Keratinocyte (primary cell): ENCODE measurements at regions not wholly inside any gene's neighbourhood (a gene's known extent, or its start where the extent isn't known, plus 50 kb on each side); places are given as distances from the start of the nearest gene placed in this dataset.

Experiments used
- DNase-seq: peaks from one replicate; pipeline ENCODE4 v3.0.0-alpha.2; 2011; ENCODE audit warnings: low read depth, missing footprints, low spot score
- FAIRE-seq: peaks from 2 replicates; lab custom pipeline; 2011; peaks lifted over from hg19 to GRCh38; lab: Jason Lieb, UNC
- H2AFZ ChIP-seq: 2 replicates; pipeline ENCODE4 v1.6.0; 2012; ENCODE audit warnings: low read length, control low read depth, inconsistent platforms; ENCODE audit not compliant: control insufficient read depth
- H3K27ac ChIP-seq: 2 replicates; pipeline ENCODE4 v1.5.1; 2011; ENCODE audit warnings: low read length; ENCODE audit not compliant: control insufficient read depth, insufficient read depth
- H3K27me3 ChIP-seq: 3 replicates; pipeline ENCODE4 v1.6.0; 2011; ENCODE audit warnings: low read length; ENCODE audit not compliant: control insufficient read depth, insufficient read depth; ENCODE audit errors: extremely low read depth
- H3K36me3 ChIP-seq, 2 experiments: 2 replicates in 1 of 2; 3 replicates in 1 of 2; pipeline ENCODE4 v1.5.1; 2011; ENCODE audit warnings: low read length in 2 of 2, mild to moderate bottlenecking in 1 of 2; ENCODE audit not compliant: control insufficient read depth in 2 of 2, insufficient read depth in 2 of 2; ENCODE audit errors: extremely low read depth in 1 of 2
- H3K4me1 ChIP-seq: 3 replicates; pipeline ENCODE4 v1.5.1; 2011; ENCODE audit warnings: low read length; ENCODE audit not compliant: control insufficient read depth, insufficient read depth; ENCODE audit errors: extremely low read depth
- H3K4me2 ChIP-seq: 3 replicates; pipeline ENCODE4 v1.6.0; 2011; ENCODE audit warnings: low read depth, low read length; ENCODE audit not compliant: control insufficient read depth, insufficient read depth; ENCODE audit errors: extremely low read depth
- H3K4me3 ChIP-seq, 3 experiments: fragments of 200-600 bp in 1 of 3; sonication (generic) in 1 of 3; 2 replicates in 2 of 3; 3 replicates in 1 of 3; pipeline ENCODE4 v1.5.1; 2011 to 2016; ENCODE audit warnings: low read length in 3 of 3, mild to moderate bottlenecking in 3 of 3, control low read depth in 2 of 3, inconsistent platforms in 1 of 3, low read depth in 1 of 3, mixed read lengths in 1 of 3, mixed run types in 1 of 3, moderate library complexity in 1 of 3; ENCODE audit not compliant: control insufficient read depth in 2 of 3, insufficient read depth in 2 of 3; ENCODE audit errors: extremely low read depth in 1 of 3
- H3K79me2 ChIP-seq: 2 replicates; pipeline ENCODE4 v1.6.0; 2012; ENCODE audit warnings: low read length; ENCODE audit not compliant: control insufficient read depth, insufficient read depth
- H3K9ac ChIP-seq: 3 replicates; pipeline ENCODE4 v1.6.0; 2011; ENCODE audit warnings: low read length; ENCODE audit not compliant: control insufficient read depth, insufficient read depth; ENCODE audit errors: extremely low read depth
- H3K9me1 ChIP-seq: 3 replicates; pipeline ENCODE4 v1.6.0; 2011; ENCODE audit warnings: low read length; ENCODE audit not compliant: control insufficient read depth, insufficient read depth; ENCODE audit errors: extremely low read depth
- H3K9me3 ChIP-seq: 2 replicates; pipeline ENCODE4 v1.5.1; 2012; ENCODE audit warnings: low read depth, low read length; ENCODE audit not compliant: control insufficient read depth
- H4K20me1 ChIP-seq: 3 replicates; pipeline ENCODE4 v1.6.0; 2011; ENCODE audit warnings: low read length; ENCODE audit not compliant: control insufficient read depth, insufficient read depth; ENCODE audit errors: extremely low read depth
- EZH2 ChIP-seq: IDR thresholded peaks from one replicate; pipeline ENCODE4 v1.6.1; 2012; ENCODE audit warnings: inconsistent platforms, mild to moderate bottlenecking, low read length, moderate library complexity
- dilution Hi-C: fragments of 300-500 bp; cut with MboI; formaldehyde crosslinking; loops from one replicate; pipeline ENCODE4 v1.7.0; 2020; ENCODE audit warnings: low sequenced_read_pairs; ENCODE audit not compliant: extremely low pct_ligation_motif_present
- TF ChIP-seq, protein P1 (sequence below), 3 experiments: IDR thresholded peaks in 1 of 3; conservative IDR thresholded peaks in 1 of 3; optimal IDR thresholded peaks in 1 of 3; 2 replicates in 2 of 3; 3 replicates in 1 of 3; pipeline versions ENCODE3 to v1.5.1; 2011; ENCODE audit warnings: low read length in 3 of 3, mild to moderate bottlenecking in 3 of 3, moderate library complexity in 2 of 3, control low read depth in 1 of 3, inconsistent platforms in 1 of 3; ENCODE audit not compliant: insufficient read depth in 2 of 3; ENCODE audit errors: extremely low read depth in 1 of 3

DNA sequence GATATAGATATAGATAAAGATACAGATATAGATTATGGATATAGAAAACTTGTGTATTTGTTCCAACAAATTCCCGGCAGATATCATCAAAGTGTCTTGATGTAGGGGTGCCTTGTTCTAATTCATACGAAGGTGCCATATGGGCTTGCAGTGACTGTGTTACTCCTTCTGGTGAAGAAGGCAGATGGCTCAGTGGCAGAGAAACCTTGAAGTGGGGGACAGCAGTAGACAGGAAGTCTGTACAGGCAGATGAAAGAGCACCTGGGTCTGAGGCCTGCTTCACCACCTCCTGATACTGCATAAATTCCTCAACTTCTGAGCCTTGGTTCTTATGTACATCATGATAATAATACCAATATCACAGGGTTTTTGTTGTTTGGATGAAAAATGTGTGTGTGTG, 179.5 kb upstream of the GATB start:
- TF ChIP-seq EZH2 = no peak
- TF ChIP-seq, protein P1, sequence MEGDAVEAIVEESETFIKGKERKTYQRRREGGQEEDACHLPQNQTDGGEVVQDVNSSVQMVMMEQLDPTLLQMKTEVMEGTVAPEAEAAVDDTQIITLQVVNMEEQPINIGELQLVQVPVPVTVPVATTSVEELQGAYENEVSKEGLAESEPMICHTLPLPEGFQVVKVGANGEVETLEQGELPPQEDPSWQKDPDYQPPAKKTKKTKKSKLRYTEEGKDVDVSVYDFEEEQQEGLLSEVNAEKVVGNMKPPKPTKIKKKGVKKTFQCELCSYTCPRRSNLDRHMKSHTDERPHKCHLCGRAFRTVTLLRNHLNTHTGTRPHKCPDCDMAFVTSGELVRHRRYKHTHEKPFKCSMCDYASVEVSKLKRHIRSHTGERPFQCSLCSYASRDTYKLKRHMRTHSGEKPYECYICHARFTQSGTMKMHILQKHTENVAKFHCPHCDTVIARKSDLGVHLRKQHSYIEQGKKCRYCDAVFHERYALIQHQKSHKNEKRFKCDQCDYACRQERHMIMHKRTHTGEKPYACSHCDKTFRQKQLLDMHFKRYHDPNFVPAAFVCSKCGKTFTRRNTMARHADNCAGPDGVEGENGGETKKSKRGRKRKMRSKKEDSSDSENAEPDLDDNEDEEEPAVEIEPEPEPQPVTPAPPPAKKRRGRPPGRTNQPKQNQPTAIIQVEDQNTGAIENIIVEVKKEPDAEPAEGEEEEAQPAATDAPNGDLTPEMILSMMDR (optimal IDR thresholded peaks at IDR 0.05 in 1 of 3, IDR thresholded peaks at IDR 0.05 in 1 of 3, conservative IDR thresholded peaks at IDR 0.05 in 1 of 3; ENCODE audit: extremely low read depth in 1 of 3, insufficient read depth in 2 of 3, low read length in 3 of 3) = no peak
- no peak overlapping the region for H3K27ac ChIP-seq
- H2AFZ ChIP-seq = no peak overlapping the region
- H3K27me3 ChIP-seq = no peaks in the 10 kb centered on the region
- dilution Hi-C loops = no loop called here
- H3K4me1 ChIP-seq = peaks cover 9% of the 10 kb centered on the region
- H3K79me2 ChIP-seq = no peaks in the 10 kb centered on the region
- H3K9me3 ChIP-seq = peaks cover 2% of the 10 kb centered on the region
- DNase-seq = no peak
- H3K4me3 ChIP-seq = no peak overlapping the region
- H4K20me1 ChIP-seq = no peaks in the 10 kb centered on the region
- H3K9ac ChIP-seq = no peak overlapping the region
- no peaks in the 10 kb centered on the region for H3K36me3 ChIP-seq
- FAIRE-seq = no peak
- no peak overlapping the region for H3K4me2 ChIP-seq
- no peaks in the 10 kb centered on the region for H3K9me1 ChIP-seq

GRCh38 chr4:151939670-151940069, 178.9 kb upstream of the GATB start:
- no peak for DNase-seq
- H3K4me2 ChIP-seq = no peak overlapping the region
- no peak overlapping the region for H3K4me3 ChIP-seq
- dilution Hi-C loops = no loop called here
- no peak overlapping the region for H3K27ac ChIP-seq
- peaks cover 9% of the 10 kb centered on the region for H3K4me1 ChIP-seq
- no peak for FAIRE-seq
- H3K79me2 ChIP-seq = no peaks in the 10 kb centered on the region
- H3K27me3 ChIP-seq = no peaks in the 10 kb centered on the region
- no peaks in the 10 kb centered on the region for H3K36me3 ChIP-seq
- H3K9ac ChIP-seq = no peak overlapping the region
- no peaks in the 10 kb centered on the region for H4K20me1 ChIP-seq
- no peak overlapping the region for H2AFZ ChIP-seq
- TF ChIP-seq, protein P1 (optimal IDR thresholded peaks at IDR 0.05 in 1 of 3, IDR thresholded peaks at IDR 0.05 in 1 of 3, conservative IDR thresholded peaks at IDR 0.05 in 1 of 3; ENCODE audit: extremely low read depth in 1 of 3, insufficient read depth in 2 of 3, low read length in 3 of 3) = no peak
- no peak for TF ChIP-seq EZH2
- peaks cover 2% of the 10 kb centered on the region for H3K9me3 ChIP-seq
- H3K9me1 ChIP-seq = no peaks in the 10 kb centered on the region
